Trophoblast cell (in vitro differentiated cells and primary cell): ENCODE measurements at regions not wholly inside any gene's neighbourhood (a gene's known extent, or its start where the extent isn't known, plus 50 kb on each side); places are given as distances from the start of the nearest gene placed in this dataset.
"Not testable (repeated sequence)": the region's sequence is repeated elsewhere in the genome, so short reads cannot be mapped to it uniquely, and the experiment has no call there.

Source experiments
- DNase-seq, 2 donors: peaks; one replicate each; pipeline ENCODE4 v3.0.0-alpha.2; 2016
- H2AFZ ChIP-seq: 2 replicates; pipeline ENCODE4 v1.6.1; 2013; ENCODE audit warnings: low read length, moderate library complexity, mild to moderate bottlenecking; ENCODE audit not compliant: insufficient read depth, poor library complexity
- H2AK5ac ChIP-seq: 2 replicates; pipeline ENCODE4 v1.6.1; 2013; ENCODE audit warnings: mild to moderate bottlenecking, low read length
- H2BK120ac ChIP-seq: 2 replicates; pipeline ENCODE4 v1.6.1; 2013; ENCODE audit warnings: low read length, mild to moderate bottlenecking, moderate library complexity; ENCODE audit not compliant: insufficient read depth, poor library complexity
- H2BK12ac ChIP-seq: 2 replicates; pipeline ENCODE4 v1.6.1; 2013; ENCODE audit warnings: mild to moderate bottlenecking, low read length, moderate library complexity
- H2BK5ac ChIP-seq: 2 replicates; pipeline ENCODE4 v1.6.1; 2013; ENCODE audit warnings: low read length, low read depth, moderate library complexity, mild to moderate bottlenecking; ENCODE audit not compliant: poor library complexity
- H3K14ac ChIP-seq: 2 replicates; pipeline ENCODE4 v1.6.1; 2013; ENCODE audit warnings: mild to moderate bottlenecking, low read length
- H3K18ac ChIP-seq: 2 replicates; pipeline ENCODE4 v1.6.1; 2013; ENCODE audit warnings: mild to moderate bottlenecking, low read length
- H3K23ac ChIP-seq: 2 replicates; pipeline ENCODE4 v1.6.1; 2013; ENCODE audit warnings: low read length
- H3K27ac ChIP-seq: 2 replicates; pipeline ENCODE4 v1.5.1; 2013; ENCODE audit warnings: low read depth, mild to moderate bottlenecking, inconsistent platforms, low read length, moderate library complexity
- H3K27me3 ChIP-seq: 2 replicates; pipeline ENCODE4 v1.6.1; 2013; ENCODE audit warnings: inconsistent platforms, mild to moderate bottlenecking, low read length, moderate library complexity; ENCODE audit not compliant: insufficient read depth
- H3K36me3 ChIP-seq, 2 experiments: 1 replicate in 1 of 2; 2 replicates in 1 of 2; pipeline ENCODE4 v1.6.1; 2013; ENCODE audit warnings: low read length in 2 of 2, mild to moderate bottlenecking in 2 of 2, moderate library complexity in 1 of 2; ENCODE audit not compliant: insufficient read depth in 2 of 2, control insufficient read depth in 1 of 2
- H3K4ac ChIP-seq: 2 replicates; pipeline ENCODE4 v1.6.1; 2013; ENCODE audit warnings: low read depth, mild to moderate bottlenecking, low read length, moderate library complexity
- H3K4me1 ChIP-seq, 2 experiments: 1 replicate in 1 of 2; 2 replicates in 1 of 2; pipeline ENCODE4 v1.6.1; 2013; ENCODE audit warnings: low read length in 2 of 2, mild to moderate bottlenecking in 2 of 2, moderate library complexity in 1 of 2; ENCODE audit not compliant: insufficient read depth in 2 of 2, control insufficient read depth in 1 of 2
- H3K4me2 ChIP-seq: 2 replicates; pipeline ENCODE4 v1.6.1; 2013; ENCODE audit warnings: inconsistent platforms, mild to moderate bottlenecking, low read length, moderate library complexity
- H3K4me3 ChIP-seq: 2 replicates; pipeline ENCODE4 v1.5.1; 2013; ENCODE audit warnings: mild to moderate bottlenecking, low read depth, low read length, inconsistent platforms
- H3K79me1 ChIP-seq: one replicate; pipeline ENCODE4 v1.6.1; 2013; ENCODE audit warnings: low read length
- H3K79me2 ChIP-seq: 2 replicates; pipeline ENCODE4 v1.6.1; 2013; ENCODE audit warnings: low read length, mild to moderate bottlenecking; ENCODE audit not compliant: control insufficient read depth, insufficient read depth, poor library complexity
- H3K9ac ChIP-seq: 2 replicates; pipeline ENCODE4 v1.6.1; 2013; ENCODE audit warnings: mild to moderate bottlenecking, low read length
- H3K9me3 ChIP-seq: 2 replicates; pipeline ENCODE4 v1.6.1; 2013; ENCODE audit warnings: low read depth, mild to moderate bottlenecking, control low read depth, inconsistent platforms, low read length; ENCODE audit not compliant: insufficient read depth
- H4K12ac ChIP-seq: 2 replicates; pipeline ENCODE4 v1.6.1; 2013; ENCODE audit warnings: low read depth, mild to moderate bottlenecking, low read length, moderate library complexity
- H4K8ac ChIP-seq: 2 replicates; pipeline ENCODE4 v1.6.1; 2013; ENCODE audit warnings: low read depth, mild to moderate bottlenecking, low read length, moderate library complexity
- H4K91ac ChIP-seq: one replicate; pipeline ENCODE4 v1.6.1; 2013; ENCODE audit warnings: low read depth, mild to moderate bottlenecking, low read length, moderate library complexity
- WGBS: extraction: QIAGEN DNeasy Blood & Tissue Kit; methylation state at CpG from one replicate; pipeline ENCODE4 v1.1.7; 2013; ENCODE audit warnings: missing lambda C conversion rate; ENCODE audit not compliant: insufficient read length, insufficient coverage; ENCODE audit errors: extremely low coverage; 5-methylcytosine and 5-hydroxymethylcytosine counted together

- no peaks in the 10 kb centered on the region for H3K36me3 ChIP-seq
- H4K8ac ChIP-seq = no peak overlapping the region
- H3K27me3 ChIP-seq = no peaks in the 10 kb centered on the region
- H2AFZ ChIP-seq = no peak overlapping the region
- no peak overlapping the region for H3K4me3 ChIP-seq
- H4K12ac ChIP-seq = no peak overlapping the region
- no peak overlapping the region for H3K23ac ChIP-seq
- 100% methylated on average over 4 of the region's 7 CpGs for WGBS
- no peak overlapping the region for H4K91ac ChIP-seq
- H3K79me2 ChIP-seq = no peaks in the 10 kb centered on the region
- no peak overlapping the region for H2BK5ac ChIP-seq
- no peaks in the 10 kb centered on the region for H3K79me1 ChIP-seq
- H3K4me1 ChIP-seq = no peaks in the 10 kb centered on the region
- no peak overlapping the region for H3K14ac ChIP-seq
- H2BK120ac ChIP-seq = no peak overlapping the region
- no peak overlapping the region for H3K18ac ChIP-seq
- no peak overlapping the region for H2BK12ac ChIP-seq
- no peak for DNase-seq
- H3K9me3 ChIP-seq = peaks cover 9% of the 10 kb centered on the region
- H3K4ac ChIP-seq = no peak overlapping the region
- no peak overlapping the region for H3K9ac ChIP-seq
- no peak overlapping the region for H2AK5ac ChIP-seq
- H3K27ac ChIP-seq = no peak overlapping the region
- H3K4me2 ChIP-seq = no peak overlapping the region
Observed at GRCh38 chr13:111589992-111590391, 269.6 kb downstream of the TEX29 start.

- Histone ChIP-seq H3K14ac (no peak overlapping the region), H3K9ac (no peak overlapping the region), H3K36me3 (no peaks in the 10 kb centered on the region), H3K4me2 (no peak overlapping the region), H3K9me3 (peaks cover 11% of the 10 kb centered on the region), H3K4ac (no peak overlapping the region), H2BK12ac (no peak overlapping the region), H2BK5ac (no peak overlapping the region), H2BK120ac (no peak overlapping the region), H4K12ac (no peak overlapping the region), H2AFZ (no peak overlapping the region), H4K91ac (no peak overlapping the region), H3K27ac (no peak overlapping the region), H3K23ac (no peak overlapping the region), H4K8ac (no peak overlapping the region), H3K4me3 (no peak overlapping the region), H3K79me1 (no peaks in the 10 kb centered on the region), H2AK5ac (no peak overlapping the region), H3K18ac (no peak overlapping the region), H3K4me1 (no peaks in the 10 kb centered on the region), H3K79me2 (no peaks in the 10 kb centered on the region), H3K27me3 (no peaks in the 10 kb centered on the region)
- no CpG with 5 or more reads among the region's 14 CpGs for WGBS
- DNase-seq = no peak
Observed at GRCh38 chr13:111590796-111591195, 270.4 kb downstream of the TEX29 start.

GRCh38 chr13:111593490-111593889 lies 273.0 kb downstream of the TEX29 start:
- not testable (repeated sequence) for H3K27me3 ChIP-seq, H3K79me1 ChIP-seq, H3K4me1 ChIP-seq, H3K14ac ChIP-seq, H3K9ac ChIP-seq, H3K4me2 ChIP-seq, H2AFZ ChIP-seq, H2BK5ac ChIP-seq, H4K12ac ChIP-seq, H3K23ac ChIP-seq, H3K27ac ChIP-seq, H2AK5ac ChIP-seq, H3K18ac ChIP-seq, H4K8ac ChIP-seq, DNase-seq, H4K91ac ChIP-seq, H3K79me2 ChIP-seq, H3K4ac ChIP-seq, H3K4me3 ChIP-seq, H3K36me3 ChIP-seq, H2BK120ac ChIP-seq, H2BK12ac ChIP-seq
- peaks cover 12% of the 10 kb centered on the region for H3K9me3 ChIP-seq
- no CpG with 5 or more reads among the region's 4 CpGs for WGBS

- WGBS = no CpG with 5 or more reads among the region's 10 CpGs
- Histone ChIP-seq H3K4me3 (no peak overlapping the region), H3K14ac (no peak overlapping the region), H3K4me2 (no peak overlapping the region), H3K23ac (no peak overlapping the region), H2BK5ac (no peak overlapping the region), H4K12ac (no peak overlapping the region), H2BK12ac (no peak overlapping the region), H3K27me3 (no peaks in the 10 kb centered on the region), H3K36me3 (no peaks in the 10 kb centered on the region), H3K79me1 (no peaks in the 10 kb centered on the region), H3K18ac (no peak overlapping the region), H3K4me1 (no peaks in the 10 kb centered on the region), H2AFZ (no peak overlapping the region), H2BK120ac (no peak overlapping the region), H3K4ac (no peak overlapping the region), H3K9ac (no peak overlapping the region), H2AK5ac (no peak overlapping the region), H4K91ac (no peak overlapping the region), H3K9me3 (peaks cover 14% of the 10 kb centered on the region), H3K27ac (no peak overlapping the region), H4K8ac (no peak overlapping the region), H3K79me2 (no peaks in the 10 kb centered on the region)
- no peak for DNase-seq
Observed at GRCh38 chr13:111594606-111595005, 274.2 kb downstream of the TEX29 start.
